IMR-90 (cell line): ENCODE measurements at regions not wholly inside any gene's neighbourhood (a gene's known extent, or its start where the extent isn't known, plus 50 kb on each side); places are given as distances from the start of the nearest gene placed in this dataset.
A peak's percentile ranks its signal among the peaks of the same experiment; 100 is the strongest.

Experiments used
- ATAC-seq: fragments of 200-7000 bp; cut with Tn5 transposase; 2 replicates; pipeline ENCODE4 v1.9.1; 2020; ENCODE audit warnings: low read depth, mild to moderate bottlenecking, moderate library complexity
- BruUV-seq: library from RNA; stranded (reverse); fragments of 400-500 nt; replicated peaks from 2 replicates; lab custom pipeline; 2021; lab: Mats Ljungman, UMichigan
- CTCF ChIA-PET: fragments of 300-600 bp; formaldehyde crosslinking; extraction: SDS; loops from one replicate; lab custom pipeline; 2021; ENCODE audit warnings: antibody characterized with exemption; lab: Yijun Ruan, JAX
- POLR2A ChIA-PET: fragments of 300-600 bp; sonication (Branson Sonifier 250); formaldehyde crosslinking; loops from one replicate; lab custom pipeline; 2022; ENCODE audit warnings: antibody characterized with exemption; ENCODE audit not compliant: unreplicated experiment; lab: Charles Lee
- DNase-seq: peaks from one replicate; pipeline ENCODE4 v3.0.0; 2013
- H2AFZ ChIP-seq: replicated peaks from 2 replicates; pipeline ENCODE3; 2013; ENCODE audit warnings: low read length, mild to moderate bottlenecking; ENCODE audit not compliant: poor library complexity
- H2AK5ac ChIP-seq: 2 replicates; pipeline ENCODE4 v1.6.1; 2013; ENCODE audit warnings: low read depth, low read length, inconsistent platforms
- H2AK9ac ChIP-seq: replicated peaks from 2 replicates; pipeline ENCODE3; 2013; ENCODE audit warnings: mild to moderate bottlenecking, low read depth, low read length, moderate library complexity; ENCODE audit not compliant: poor library complexity
- H2BK120ac ChIP-seq: 2 replicates; pipeline ENCODE4 v1.6.1; 2013; ENCODE audit warnings: low read depth, low read length, inconsistent platforms
- H2BK15ac ChIP-seq: 3 replicates; pipeline ENCODE4 v1.6.1; 2013; ENCODE audit warnings: low read depth, low read length, inconsistent platforms
- H2BK20ac ChIP-seq: 2 replicates; pipeline ENCODE4 v1.6.1; 2013; ENCODE audit warnings: low read depth, mild to moderate bottlenecking, inconsistent platforms, low read length, moderate library complexity
- H2BK5ac ChIP-seq: 2 replicates; pipeline ENCODE4 v1.6.1; 2013; ENCODE audit warnings: mild to moderate bottlenecking, low read depth, low read length, inconsistent platforms; ENCODE audit not compliant: poor library complexity, severe bottlenecking
- H3K14ac ChIP-seq: replicated peaks from 2 replicates; pipeline ENCODE4 v1.6.1; 2013; ENCODE audit warnings: low read depth, low read length, inconsistent platforms
- H3K18ac ChIP-seq: 2 replicates; pipeline ENCODE4 v1.6.1; 2013; ENCODE audit warnings: low read depth, low read length, control low read depth
- H3K23ac ChIP-seq: 2 replicates; pipeline ENCODE4 v1.6.1; 2013; ENCODE audit warnings: low read depth, low read length, inconsistent platforms
- H3K27ac ChIP-seq: 2 replicates; pipeline ENCODE4 v1.5.1; 2013; ENCODE audit warnings: mild to moderate bottlenecking, control low read depth, low read length; ENCODE audit not compliant: insufficient read depth
- H3K27me3 ChIP-seq: 2 replicates; pipeline ENCODE4 v1.6.1; 2013; ENCODE audit warnings: low read length; ENCODE audit not compliant: control insufficient read depth, insufficient read depth
- H3K36me3 ChIP-seq: 2 replicates; pipeline ENCODE4 v1.6.1; 2013; ENCODE audit warnings: low read length, mixed read lengths; ENCODE audit not compliant: control insufficient read depth, insufficient read depth
- H3K4ac ChIP-seq: 2 replicates; pipeline ENCODE4 v1.6.1; 2013; ENCODE audit warnings: low read depth, low read length, inconsistent platforms
- H3K4me1 ChIP-seq: 2 replicates; pipeline ENCODE4 v1.6.1; 2013; ENCODE audit warnings: low read length, mixed read lengths; ENCODE audit not compliant: control insufficient read depth, insufficient read depth
- H3K4me2 ChIP-seq: 2 replicates; pipeline ENCODE4 v1.6.1; 2013; ENCODE audit warnings: low read depth, mild to moderate bottlenecking, control low read depth, low read length, moderate library complexity
- H3K4me3 ChIP-seq: 2 replicates; pipeline ENCODE4 v1.5.1; 2013; ENCODE audit warnings: low read depth, mild to moderate bottlenecking, control low read depth, low read length, moderate library complexity; ENCODE audit not compliant: insufficient read depth
- H3K56ac ChIP-seq: 2 replicates; pipeline ENCODE4 v1.6.1; 2013; ENCODE audit warnings: low read length, inconsistent platforms; ENCODE audit not compliant: insufficient read depth; ENCODE audit errors: extremely low read depth
- H3K79me1 ChIP-seq, 2 experiments: 2 replicates each; pipeline ENCODE4 v1.6.1; 2013; ENCODE audit warnings: low read length in 2 of 2, inconsistent platforms in 1 of 2, low read depth in 1 of 2
- H3K9ac ChIP-seq: 2 replicates; pipeline ENCODE4 v1.6.1; 2013; ENCODE audit warnings: low read depth, low read length, control low read depth
- H3K9me1 ChIP-seq: 2 replicates; pipeline ENCODE4 v1.6.1; 2013; ENCODE audit warnings: low read length, inconsistent platforms; ENCODE audit not compliant: insufficient read depth
- H3K9me3 ChIP-seq: 2 replicates; pipeline ENCODE4 v1.6.1; 2013; ENCODE audit warnings: low read length; ENCODE audit not compliant: control insufficient read depth, insufficient read depth
- H4K20me1 ChIP-seq: 2 replicates; pipeline ENCODE4 v1.6.1; 2013; ENCODE audit warnings: low read length, inconsistent platforms; ENCODE audit not compliant: insufficient read depth
- H4K5ac ChIP-seq: 2 replicates; pipeline ENCODE4 v1.6.1; 2013; ENCODE audit warnings: mild to moderate bottlenecking, low read depth, low read length, control low read depth
- H4K8ac ChIP-seq, 2 experiments: 2 replicates each; pipeline ENCODE4 v1.6.1; 2013; ENCODE audit warnings: low read depth in 2 of 2, low read length in 2 of 2, control low read depth in 1 of 2, inconsistent platforms in 1 of 2
- H4K91ac ChIP-seq: 2 replicates; pipeline ENCODE4 v1.6.1; 2013; ENCODE audit warnings: low read depth, low read length, inconsistent platforms; ENCODE audit not compliant: insufficient read depth
- BHLHE40 ChIP-seq: fragments of 150-350 bp; IDR thresholded peaks from 2 replicates; pipeline ENCODE4 v1.6.1; 2016; ENCODE audit warnings: mild to moderate bottlenecking, low read depth, low read length
- CEBPB ChIP-seq: IDR thresholded peaks from 2 replicates; pipeline ENCODE4 v1.6.1; 2012; ENCODE audit warnings: low read depth, low read length, improper control_type of control experiment
- CHD1 ChIP-seq: IDR thresholded peaks from 2 replicates; pipeline ENCODE4 v1.6.1; 2012; ENCODE audit warnings: low read depth, low read length, improper control_type of control experiment
- ELK1 ChIP-seq: fragments of 150-350 bp; IDR thresholded peaks from 2 replicates; pipeline ENCODE4 v1.6.1; 2016; ENCODE audit warnings: low read depth, mild to moderate bottlenecking, low read length, moderate library complexity, borderline replicate concordance
- FOS ChIP-seq: fragments of 150-350 bp; IDR thresholded peaks from 2 replicates; pipeline ENCODE4 v1.6.1; 2016; ENCODE audit warnings: low read depth, low read length
- MAFK ChIP-seq: IDR thresholded peaks from 2 replicates; pipeline ENCODE4 v1.6.1; 2012; ENCODE audit warnings: low read depth, low read length, improper control_type of control experiment
- MAZ ChIP-seq: IDR thresholded peaks from 2 replicates; pipeline ENCODE4 v1.6.1; 2012; ENCODE audit warnings: low read depth, mild to moderate bottlenecking, low read length, improper control_type of control experiment, moderate library complexity, borderline replicate concordance
- MXI1 ChIP-seq: IDR thresholded peaks from 2 replicates; pipeline ENCODE4 v1.6.1; 2012; ENCODE audit warnings: low read depth, mild to moderate bottlenecking, low read length, moderate library complexity, borderline replicate concordance
- NFE2L2 ChIP-seq: fragments of 150-350 bp; IDR thresholded peaks from 2 replicates; pipeline ENCODE4 v1.6.1; 2016; ENCODE audit warnings: low read depth, mild to moderate bottlenecking, low read length
- POLR2A ChIP-seq: IDR thresholded peaks from 2 replicates; pipeline ENCODE4 v1.6.1; 2012; ENCODE audit warnings: mild to moderate bottlenecking, low read depth, low read length
- RAD21 ChIP-seq: IDR thresholded peaks from 2 replicates; pipeline ENCODE4 v1.6.1; 2012; ENCODE audit warnings: low read length, improper control_type of control experiment
- RCOR1 ChIP-seq: IDR thresholded peaks from 2 replicates; pipeline ENCODE4 v1.6.1; 2012; ENCODE audit warnings: mild to moderate bottlenecking, low read length, improper control_type of control experiment; ENCODE audit not compliant: insufficient replicate concordance
- RFX5 ChIP-seq: IDR thresholded peaks from 2 replicates; pipeline ENCODE4 v1.8.0; 2012; ENCODE audit warnings: low read depth, mild to moderate bottlenecking, low read length, moderate library complexity
- SMC3 ChIP-seq: fragments of 150-350 bp; IDR thresholded peaks from 2 replicates; pipeline ENCODE4 v1.6.1; 2016; ENCODE audit warnings: low read depth, mild to moderate bottlenecking, antibody characterized with exemption, low read length, moderate library complexity
- WGBS, 2 experiments: methylation state at CpG; one replicate each; pipeline versions ENCODE4 v1.1.5 to v1.1.7; 2013; ENCODE audit warnings: missing lambda C conversion rate in 2 of 2; ENCODE audit not compliant: insufficient read length in 1 of 2; ENCODE audit errors: extremely low coverage in 2 of 2; 5-methylcytosine and 5-hydroxymethylcytosine counted together
- dilution Hi-C: fragments of 300-500 bp; cut with HindIII; formaldehyde crosslinking; loops from one replicate; pipeline ENCODE4 v1.14.3; 2018; ENCODE audit warnings: low sequenced_read_pairs; ENCODE audit not compliant: unreplicated experiment
- in situ Hi-C: fragments of 300-500 bp; cut with MboI; formaldehyde crosslinking; loops from 3 replicates; pipeline ENCODE4 v1.14.3; 2019; ENCODE audit warnings: low sequenced_read_pairs, inconsistent platforms, mixed read lengths
- intact Hi-C: fragments of 100-400 bp; cut with micrococcal nuclease; formaldehyde crosslinking; loops from 2 replicates; pipeline ENCODE4 v1.10.0; 2022
- TF ChIP-seq, protein P1 (sequence below): fragments of 150-350 bp; IDR thresholded peaks from 2 replicates; pipeline ENCODE4 v1.6.1; 2017; ENCODE audit warnings: mild to moderate bottlenecking, antibody characterized with exemption, low read length, low read depth
- TF ChIP-seq, protein P2 (sequence below): conservative IDR thresholded peaks from 2 replicates; pipeline ENCODE4 v1.5.1; 2012; ENCODE audit warnings: mild to moderate bottlenecking, low read depth, low read length, improper control_type of control experiment

- H3K14ac ChIP-seq: no peak overlapping the region; the same call in 1 of the 2 replicates
- H2BK5ac ChIP-seq: no peak overlapping the region
- no peaks in the 10 kb centered on the region for H3K79me1 ChIP-seq
- ATAC-seq (no peak; the same call in 1 of the 2 replicates), DNase-seq (no peak)
- no peak overlapping the region for H3K9ac ChIP-seq
- peak overlapping the region; percentile 72; the same call in 1 of the 3 replicates for H2BK15ac ChIP-seq
- peak overlapping the region; percentile 36; the same call in 1 of the 2 replicates for H2BK120ac ChIP-seq
- no peak overlapping the region for H4K91ac ChIP-seq
- H3K27me3 ChIP-seq: no peaks in the 10 kb centered on the region
- H4K20me1 ChIP-seq: no peaks in the 10 kb centered on the region
- no peak overlapping the region for H2AFZ ChIP-seq
- H3K18ac ChIP-seq: peak overlapping the region; percentile 60; the same call in 1 of the 2 replicates
- no peak overlapping the region for H4K8ac ChIP-seq
- H3K9me1 ChIP-seq: peaks cover 5% of the 10 kb centered on the region
- H2AK5ac ChIP-seq: peak overlapping the region; percentile 28; the same call in 1 of the 2 replicates
- WGBS, 2 experiments: no CpG with 5 or more reads among the region's 2 CpGs
- H4K5ac ChIP-seq: peak overlapping the region; percentile 32; the same call in 1 of the 2 replicates
- H3K23ac ChIP-seq: no peak overlapping the region
- H2BK20ac ChIP-seq: peak overlapping the region; percentile 17; the same call in 1 of the 2 replicates
- POLR2A ChIA-PET: no interaction called here
- H3K4ac ChIP-seq: peak overlapping the region; percentile 42; the same call in 1 of the 2 replicates
- no peaks in the 10 kb centered on the region for H3K36me3 ChIP-seq
- TF ChIP-seq MXI1 (no peak), ELK1 (no peak), CHD1 (no peak), RAD21 (no peak), POLR2A (no peak), SMC3 (no peak), RCOR1 (no peak), NFE2L2 (no peak), FOS (no peak), MAZ (no peak), BHLHE40 (no peak), RFX5 (no peak), MAFK (no peak), CEBPB (no peak)
- TF ChIP-seq, protein P1, sequence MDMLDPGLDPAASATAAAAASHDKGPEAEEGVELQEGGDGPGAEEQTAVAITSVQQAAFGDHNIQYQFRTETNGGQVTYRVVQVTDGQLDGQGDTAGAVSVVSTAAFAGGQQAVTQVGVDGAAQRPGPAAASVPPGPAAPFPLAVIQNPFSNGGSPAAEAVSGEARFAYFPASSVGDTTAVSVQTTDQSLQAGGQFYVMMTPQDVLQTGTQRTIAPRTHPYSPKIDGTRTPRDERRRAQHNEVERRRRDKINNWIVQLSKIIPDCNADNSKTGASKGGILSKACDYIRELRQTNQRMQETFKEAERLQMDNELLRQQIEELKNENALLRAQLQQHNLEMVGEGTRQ: no peak
- TF ChIP-seq, protein P2, sequence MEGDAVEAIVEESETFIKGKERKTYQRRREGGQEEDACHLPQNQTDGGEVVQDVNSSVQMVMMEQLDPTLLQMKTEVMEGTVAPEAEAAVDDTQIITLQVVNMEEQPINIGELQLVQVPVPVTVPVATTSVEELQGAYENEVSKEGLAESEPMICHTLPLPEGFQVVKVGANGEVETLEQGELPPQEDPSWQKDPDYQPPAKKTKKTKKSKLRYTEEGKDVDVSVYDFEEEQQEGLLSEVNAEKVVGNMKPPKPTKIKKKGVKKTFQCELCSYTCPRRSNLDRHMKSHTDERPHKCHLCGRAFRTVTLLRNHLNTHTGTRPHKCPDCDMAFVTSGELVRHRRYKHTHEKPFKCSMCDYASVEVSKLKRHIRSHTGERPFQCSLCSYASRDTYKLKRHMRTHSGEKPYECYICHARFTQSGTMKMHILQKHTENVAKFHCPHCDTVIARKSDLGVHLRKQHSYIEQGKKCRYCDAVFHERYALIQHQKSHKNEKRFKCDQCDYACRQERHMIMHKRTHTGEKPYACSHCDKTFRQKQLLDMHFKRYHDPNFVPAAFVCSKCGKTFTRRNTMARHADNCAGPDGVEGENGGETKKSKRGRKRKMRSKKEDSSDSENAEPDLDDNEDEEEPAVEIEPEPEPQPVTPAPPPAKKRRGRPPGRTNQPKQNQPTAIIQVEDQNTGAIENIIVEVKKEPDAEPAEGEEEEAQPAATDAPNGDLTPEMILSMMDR: no peak
- intact Hi-C loops: no loop called here
- in situ Hi-C loops: no loop called here
- no peak overlapping the region for H3K27ac ChIP-seq
- H3K9me3 ChIP-seq: no peaks in the 10 kb centered on the region
- dilution Hi-C loops: no loop called here
- no TSS peak for BruUV-seq
- CTCF ChIA-PET: no interaction called here
- no peak overlapping the region for H3K4me3 ChIP-seq
- H2AK9ac ChIP-seq: no peak overlapping the region
- H3K4me2 ChIP-seq: no peak overlapping the region
- peaks cover 10% of the 10 kb centered on the region for H3K4me1 ChIP-seq
- H3K56ac ChIP-seq: no peak overlapping the region
These were observed 340.5 kb upstream of the PRDM1 start for GRCh38 chr6:105745464-105746129.
